Activated CD4-positive, alpha-beta memory T cell treated with anti-CD3 and anti-CD28 coated beads for 36 hours (primary cell): ENCODE measurements at regions not wholly inside any gene's neighbourhood (a gene's known extent, or its start where the extent isn't known, plus 50 kb on each side); places are given as distances from the start of the nearest gene placed in this dataset.
"Not testable (repeated sequence)": the region's sequence is repeated elsewhere in the genome, so short reads cannot be mapped to it uniquely, and the experiment has no call there.

Experiments used
- CTCF ChIA-PET: fragments of 350-600 bp; sonication (Branson Sonifier 250); formaldehyde crosslinking; loops from one replicate; lab custom pipeline; 2021; ENCODE audit warnings: antibody characterized with exemption, inconsistent platforms; lab: Charles Lee
- POLR2A ChIA-PET: fragments of 350-600 bp; sonication (Branson Sonifier 250); formaldehyde crosslinking; loops from one replicate; lab custom pipeline; 2021; ENCODE audit warnings: antibody characterized with exemption; lab: Charles Lee
- DNase-seq: peaks from one replicate; pipeline ENCODE4 v3.0.0-alpha.2; 2020
- H3K27ac Mint-ChIP-seq: one replicate; pipeline ENCODE4 v1.8.0; 2021; ENCODE audit warnings: mixed read lengths
- H3K27me3 Mint-ChIP-seq: one replicate; pipeline ENCODE4 v1.8.0; 2021; ENCODE audit warnings: mixed read lengths
- H3K36me3 Mint-ChIP-seq: one replicate; pipeline ENCODE4 v1.8.0; 2021; ENCODE audit warnings: mixed read lengths
- H3K4me1 Mint-ChIP-seq: one replicate; pipeline ENCODE4 v1.8.0; 2021; ENCODE audit warnings: low read depth, mixed read lengths
- H3K4me3 Mint-ChIP-seq: one replicate; pipeline ENCODE4 v1.8.0; 2021; ENCODE audit warnings: mild to moderate bottlenecking, mixed read lengths
- H3K9me3 Mint-ChIP-seq: one replicate; pipeline ENCODE4 v1.8.0; 2021; ENCODE audit warnings: mixed read lengths
- intact Hi-C: fragments of 100-400 bp; cut with micrococcal nuclease; formaldehyde crosslinking; loops from one replicate; pipeline ENCODE4 v1.15.1; 2023

DNA sequence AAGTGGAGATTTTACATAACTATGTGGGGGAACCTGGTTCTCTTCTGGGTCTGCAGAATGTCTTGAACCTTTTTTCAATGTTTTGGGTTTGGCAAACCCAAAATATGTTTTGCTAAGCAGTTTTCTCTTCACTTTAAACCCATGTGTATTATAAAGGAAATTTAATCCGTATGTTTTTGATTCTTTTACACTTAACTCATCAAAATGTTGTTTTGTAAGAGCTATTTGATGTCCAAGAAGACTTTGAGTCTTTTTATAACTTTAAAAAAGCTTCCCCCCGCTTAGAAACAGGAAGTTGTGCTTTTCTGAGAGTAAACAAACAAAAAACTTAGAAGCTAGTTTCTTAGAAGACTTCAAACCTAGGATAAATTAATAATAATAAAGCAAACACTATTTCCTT lies 81.9 kb upstream of the CEP162 start:
- no peaks in the 10 kb centered on the region for H3K36me3 Mint-ChIP-seq
- no peaks in the 10 kb centered on the region for H3K27me3 Mint-ChIP-seq
- intact Hi-C loops, result no loop called here
- H3K4me1 Mint-ChIP-seq, result no peaks in the 10 kb centered on the region
- no peak for DNase-seq
- no peak overlapping the region for H3K4me3 Mint-ChIP-seq
- no peaks in the 10 kb centered on the region for H3K9me3 Mint-ChIP-seq
- ChIA-PET POLR2A (no interaction called here), CTCF (no interaction called here)
- H3K27ac Mint-ChIP-seq, result no peak overlapping the region

DNA sequence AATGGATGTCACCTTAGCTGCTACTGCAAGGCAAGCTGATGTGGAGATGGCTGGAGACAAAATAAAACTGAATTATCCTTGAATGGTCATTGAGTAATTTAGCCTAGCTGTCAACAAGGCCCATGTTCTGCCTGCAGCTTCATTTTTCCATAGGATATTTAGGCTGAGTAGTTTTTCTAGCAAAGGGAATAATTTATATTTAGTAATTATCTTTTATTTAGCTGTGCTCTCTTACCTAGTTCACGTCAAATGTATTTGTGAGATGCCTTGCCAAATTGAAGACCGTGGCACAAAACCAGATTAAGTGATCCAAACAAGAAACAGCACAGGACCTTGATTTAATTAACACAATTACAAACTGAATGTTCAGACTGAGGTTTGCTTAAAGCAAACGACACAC lies 77.4 kb upstream of the CEP162 start:
- POLR2A ChIA-PET, result no interaction called here
- CTCF ChIA-PET, result no interaction called here
- H3K27me3 Mint-ChIP-seq, result peaks cover 4% of the 10 kb centered on the region

DNA sequence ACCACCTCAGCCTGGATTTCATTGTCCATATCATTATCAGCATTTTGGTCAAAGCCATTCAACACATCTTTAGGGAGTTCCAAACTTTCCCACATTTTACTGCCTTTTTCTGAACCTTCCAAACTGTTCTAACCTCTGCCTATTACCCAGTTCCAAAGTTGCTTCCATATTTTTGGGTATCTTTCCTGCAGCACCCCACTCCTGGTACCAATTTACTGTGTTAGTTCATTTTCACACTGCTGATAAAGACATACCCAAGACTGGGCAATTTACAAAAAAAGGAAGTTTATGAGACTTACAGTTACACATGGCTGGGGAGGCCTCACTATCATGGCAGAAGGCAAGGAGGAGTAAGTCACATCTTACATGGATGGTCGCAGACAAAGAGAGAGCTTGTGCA lies 63.6 kb upstream of the CEP162 start:
- POLR2A ChIA-PET, DNase-seq, CTCF ChIA-PET, H3K27me3 Mint-ChIP-seq, H3K4me3 Mint-ChIP-seq, H3K36me3 Mint-ChIP-seq, intact Hi-C loops, H3K27ac Mint-ChIP-seq, H3K4me1 Mint-ChIP-seq: not testable (repeated sequence)
- H3K9me3 Mint-ChIP-seq, result peaks cover 28% of the 10 kb centered on the region

More for the DNA sequence above, 77.4 kb upstream of the CEP162 start:
- Mint-ChIP-seq H3K9me3 (no peaks in the 10 kb centered on the region), H3K4me3 (no peak overlapping the region), H3K4me1 (no peaks in the 10 kb centered on the region), H3K27ac (no peak overlapping the region), H3K36me3 (no peaks in the 10 kb centered on the region)
- DNase-seq, result no peak
- intact Hi-C loops, result no loop called here

DNA sequence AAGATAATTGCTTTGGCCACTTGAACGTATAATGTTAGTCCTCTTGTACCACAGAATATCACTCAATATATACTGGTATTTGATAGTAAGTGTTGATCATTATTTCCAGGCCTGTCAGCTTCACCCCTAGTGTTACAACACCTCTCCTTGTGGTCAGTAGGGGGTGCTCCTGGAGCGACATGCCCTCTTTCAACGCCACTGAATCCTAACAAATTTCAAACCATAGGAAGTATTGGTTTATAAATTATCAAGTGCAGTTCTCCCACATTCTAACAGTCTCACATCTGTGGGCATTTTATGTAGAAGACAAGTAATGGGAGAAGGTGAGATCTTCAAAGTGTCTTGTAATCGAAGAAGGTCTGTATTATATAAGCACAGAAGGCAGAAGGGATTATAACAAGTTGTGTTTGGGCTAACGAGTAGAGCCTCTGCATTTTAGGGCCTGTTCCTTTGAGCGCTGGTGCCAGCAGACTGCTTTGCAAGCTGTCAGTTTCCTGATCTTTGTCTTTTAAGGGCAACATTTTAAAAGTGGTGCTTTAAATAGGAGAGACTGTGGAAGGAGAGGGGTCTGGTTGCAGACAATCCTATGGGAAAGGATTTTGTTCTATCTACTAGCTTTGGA lies 57.1 kb upstream of the CEP162 start:
- intact Hi-C loops, result no loop called here
- ChIA-PET POLR2A (no interaction called here), CTCF (no interaction called here)
- Mint-ChIP-seq H3K4me1 (no peaks in the 10 kb centered on the region), H3K36me3 (no peaks in the 10 kb centered on the region), H3K27ac (no peak overlapping the region), H3K4me3 (no peak overlapping the region), H3K27me3 (peaks cover 3% of the 10 kb centered on the region), H3K9me3 (peaks cover 9% of the 10 kb centered on the region)
- no peak for DNase-seq

DNA sequence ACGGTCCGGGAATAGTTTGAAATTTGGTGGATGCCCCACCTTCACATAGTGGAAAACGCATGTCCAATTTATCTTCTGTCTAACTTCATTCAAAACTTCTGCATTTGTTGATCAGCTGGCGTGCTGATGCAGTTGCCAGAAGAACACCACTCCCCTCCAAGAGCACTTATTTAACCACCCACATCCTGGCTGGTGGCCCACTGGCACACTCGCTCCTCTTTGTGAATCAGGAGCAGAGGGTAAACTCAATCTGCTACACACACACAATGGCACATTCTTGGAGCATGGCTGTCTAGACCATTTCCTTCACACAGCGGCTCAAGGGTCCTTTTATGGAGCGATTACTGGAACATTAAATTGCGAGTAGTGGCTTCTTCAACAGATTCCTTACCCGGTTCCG lies 55.1 kb upstream of the CEP162 start:
- no peak overlapping the region for H3K4me3 Mint-ChIP-seq

DNA sequence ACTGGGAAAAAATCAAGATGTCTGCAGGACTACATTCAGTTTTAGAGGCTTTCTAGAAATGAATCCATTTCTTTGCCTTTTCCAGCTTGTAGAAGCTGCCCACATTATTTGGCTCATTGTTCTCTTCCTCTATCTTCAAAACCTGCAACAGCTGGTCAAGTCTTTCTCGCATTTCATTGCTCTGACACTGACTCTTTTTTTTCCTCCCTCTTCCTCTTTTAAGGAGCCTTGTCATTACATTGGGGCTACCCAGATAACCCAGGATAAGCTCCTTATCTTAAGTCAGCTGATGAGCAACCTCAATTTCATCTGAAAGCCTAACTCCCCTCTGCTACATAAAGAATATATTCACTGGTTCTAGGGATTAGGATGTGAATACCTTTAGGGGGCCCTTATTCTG lies 53.2 kb upstream of the CEP162 start:
- no peak overlapping the region for H3K4me3 Mint-ChIP-seq
- ChIA-PET CTCF (no interaction called here), POLR2A (no interaction called here)
- peaks cover 6% of the 10 kb centered on the region for H3K27me3 Mint-ChIP-seq
- no peak for DNase-seq
- H3K36me3 Mint-ChIP-seq, result no peaks in the 10 kb centered on the region
- no peak overlapping the region for H3K27ac Mint-ChIP-seq
- intact Hi-C loops, result no loop called here
- H3K4me1 Mint-ChIP-seq, result no peaks in the 10 kb centered on the region
- no peaks in the 10 kb centered on the region for H3K9me3 Mint-ChIP-seq

More for the DNA sequence above, 55.1 kb upstream of the CEP162 start:
- intact Hi-C loops, result no loop called here
- DNase-seq, result no peak
- H3K27ac Mint-ChIP-seq, result no peak overlapping the region
- CTCF ChIA-PET, result no interaction called here
- no peaks in the 10 kb centered on the region for H3K4me1 Mint-ChIP-seq
- POLR2A ChIA-PET, result no interaction called here
- no peaks in the 10 kb centered on the region for H3K9me3 Mint-ChIP-seq
- peaks cover 6% of the 10 kb centered on the region for H3K27me3 Mint-ChIP-seq
- H3K36me3 Mint-ChIP-seq, result no peaks in the 10 kb centered on the region

DNA sequence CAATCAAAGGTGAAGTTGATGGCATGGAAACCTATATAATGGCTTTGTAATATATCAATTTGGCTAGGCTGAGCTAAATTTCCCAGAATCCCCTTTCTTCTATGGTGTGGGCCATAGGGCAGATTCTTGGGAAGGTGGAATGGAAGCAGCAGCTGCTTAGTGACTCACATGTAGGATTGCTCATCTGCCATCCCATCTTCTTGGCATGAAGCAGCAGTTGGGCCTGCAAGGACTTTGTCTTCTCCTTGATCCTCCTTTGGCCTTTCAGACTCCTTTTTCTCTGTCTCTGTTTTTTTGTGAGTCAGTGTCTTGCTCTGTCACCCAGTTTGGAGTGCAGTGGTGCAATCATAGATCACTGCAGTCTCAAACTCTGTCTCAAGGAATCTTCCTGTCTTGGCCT lies 52.6 kb upstream of the CEP162 start:
- CTCF ChIA-PET, result no interaction called here
- no peaks in the 10 kb centered on the region for H3K36me3 Mint-ChIP-seq
- no peak for DNase-seq
- no peak overlapping the region for H3K27ac Mint-ChIP-seq
- H3K4me3 Mint-ChIP-seq, result no peak overlapping the region
- POLR2A ChIA-PET, result no interaction called here
- H3K27me3 Mint-ChIP-seq, result peaks cover 6% of the 10 kb centered on the region
- intact Hi-C loops, result no loop called here
- no peaks in the 10 kb centered on the region for H3K9me3 Mint-ChIP-seq
- no peaks in the 10 kb centered on the region for H3K4me1 Mint-ChIP-seq

DNA sequence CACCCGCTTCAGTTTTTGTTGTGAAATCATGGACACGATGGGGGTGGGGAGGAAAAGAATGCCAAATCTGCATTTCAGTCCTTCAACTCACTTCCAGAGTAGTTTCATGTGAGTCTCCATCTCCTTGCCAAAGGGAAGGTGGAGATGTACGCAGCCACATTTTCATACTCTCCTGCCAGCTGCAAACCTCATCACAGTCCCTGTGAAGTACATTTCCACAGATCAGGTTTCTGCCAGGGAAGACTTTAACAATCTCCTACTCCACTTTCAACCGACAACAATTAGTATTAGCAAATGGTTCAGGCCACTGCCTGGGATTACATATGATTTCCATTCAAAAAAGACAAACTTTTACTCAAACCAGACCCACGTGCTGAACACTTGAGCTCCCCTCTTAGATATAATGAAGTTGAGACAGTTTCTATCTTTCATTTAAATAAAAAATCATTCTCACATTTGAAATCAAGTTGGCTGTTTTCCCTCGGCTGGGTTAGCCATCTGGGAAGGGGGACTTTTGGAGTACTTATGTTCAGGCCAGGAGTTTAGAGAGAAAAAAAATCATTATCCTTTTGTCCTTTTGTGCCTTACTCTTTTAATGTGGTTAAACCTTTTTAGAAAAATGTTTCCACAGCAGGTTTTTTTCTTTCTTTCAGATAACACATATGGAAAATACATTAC lies 51.0 kb upstream of the CEP162 start:
- POLR2A ChIA-PET, result no interaction called here
- no peaks in the 10 kb centered on the region for H3K36me3 Mint-ChIP-seq
- no peak for DNase-seq
- H3K4me3 Mint-ChIP-seq, result no peak overlapping the region
- CTCF ChIA-PET, result no interaction called here
- peaks cover 6% of the 10 kb centered on the region for H3K27me3 Mint-ChIP-seq
- no peak overlapping the region for H3K27ac Mint-ChIP-seq
- no peaks in the 10 kb centered on the region for H3K9me3 Mint-ChIP-seq
- intact Hi-C loops, result no loop called here
- H3K4me1 Mint-ChIP-seq, result no peaks in the 10 kb centered on the region
